ENCODE measurements at regions not wholly inside any gene's neighbourhood (a gene's known extent, or its start where the extent isn't known, plus 50 kb on each side); places are given as distances from the start of the nearest gene placed in this dataset.

- H3K27ac ChIP-seq, result no peak overlapping the region
- TF ChIP-seq CTCF (conservative IDR thresholded peaks at IDR 0.05) (no peak), ZFX (IDR thresholded peaks at IDR 0.05) (no peak)
These were observed 370.2 kb downstream of the GRIA2 start for GRCh38 chr4:157590679-157591078.

- no peak for TF ChIP-seq CTCF (conservative IDR thresholded peaks at IDR 0.05)
- no peak for TF ChIP-seq ZFX (IDR thresholded peaks at IDR 0.05)
- no peak overlapping the region for H3K27ac ChIP-seq
These were observed 367.3 kb downstream of the GRIA2 start for GRCh38 chr4:157587681-157588423.

GRCh38 chr4:157582141-157582540 is 361.6 kb downstream of the GRIA2 start:
- TF ChIP-seq ZFX (IDR thresholded peaks at IDR 0.05) (no peak), CTCF (conservative IDR thresholded peaks at IDR 0.05) (no peak)
- H3K27ac ChIP-seq, result no peak overlapping the region

GRCh38 chr4:157576671-157577217 is 356.2 kb downstream of the GRIA2 start:
- H3K27ac ChIP-seq, result no peak overlapping the region
- TF ChIP-seq CTCF (conservative IDR thresholded peaks at IDR 0.05), result no peak
- TF ChIP-seq ZFX (IDR thresholded peaks at IDR 0.05), result no peak

- H3K27ac ChIP-seq, result no peak overlapping the region
- TF ChIP-seq ZFX (IDR thresholded peaks at IDR 0.05) (no peak), CTCF (conservative IDR thresholded peaks at IDR 0.05) (no peak)
These were observed 354.8 kb downstream of the GRIA2 start for GRCh38 chr4:157575339-157575738.

GRCh38 chr4:157574606-157575005 is 354.1 kb downstream of the GRIA2 start:
- no peak for TF ChIP-seq CTCF (conservative IDR thresholded peaks at IDR 0.05)
- TF ChIP-seq ZFX (IDR thresholded peaks at IDR 0.05), result no peak
- no peak overlapping the region for H3K27ac ChIP-seq

GRCh38 chr4:157572951-157573350 is 352.4 kb downstream of the GRIA2 start:
- H3K27ac ChIP-seq, result no peak overlapping the region
- TF ChIP-seq CTCF (conservative IDR thresholded peaks at IDR 0.05) (no peak), ZFX (IDR thresholded peaks at IDR 0.05) (no peak)

Measured in C4-2B (cell line).